DMS 273 (cell line): ENCODE measurements at regions not wholly inside any gene's neighbourhood (a gene's known extent, or its start where the extent isn't known, plus 50 kb on each side); places are given as distances from the start of the nearest gene placed in this dataset.

Experiments used
- DNase-seq: peaks from one replicate; lab custom pipeline; 2025; ENCODE audit not compliant: unreplicated experiment; lab: John Stamatoyannopoulos, UW

DNA sequence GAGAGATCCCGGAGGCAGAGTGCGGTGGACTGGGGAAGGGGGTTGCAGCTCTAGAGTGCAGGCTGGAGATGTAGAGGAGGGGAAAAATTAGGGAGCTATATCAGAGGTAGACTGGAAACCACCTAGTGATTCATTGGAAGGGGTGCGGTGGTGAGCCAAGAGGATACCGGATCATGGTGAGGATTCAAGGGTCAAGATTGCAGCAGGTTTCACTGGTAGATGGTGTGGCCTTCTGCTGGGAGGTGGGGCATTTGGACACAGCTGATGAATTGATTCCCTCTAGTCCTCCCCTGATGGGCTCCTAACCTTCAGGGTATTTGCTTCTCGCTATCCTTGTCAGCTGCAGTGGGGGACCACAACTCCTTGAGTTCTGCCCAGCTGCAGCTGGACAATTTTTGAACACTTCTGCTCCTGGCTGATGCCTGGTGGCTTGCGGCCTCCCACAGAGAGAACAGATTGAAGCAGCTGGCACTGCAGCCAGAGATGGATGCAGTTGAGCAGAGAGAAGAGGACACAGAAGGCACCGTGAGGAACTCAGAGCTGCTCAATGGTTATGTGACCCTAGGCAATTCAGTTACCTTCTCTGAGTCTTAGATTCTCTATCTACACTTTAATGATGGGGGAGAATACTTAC is 134.4 kb upstream of the ABCA1 start:
- DNase-seq: peak; percentile 89

GRCh38 chr9:105064248-105065097 is 136.5 kb upstream of the ABCA1 start:
- DNase-seq: peak; percentile 97

DNA sequence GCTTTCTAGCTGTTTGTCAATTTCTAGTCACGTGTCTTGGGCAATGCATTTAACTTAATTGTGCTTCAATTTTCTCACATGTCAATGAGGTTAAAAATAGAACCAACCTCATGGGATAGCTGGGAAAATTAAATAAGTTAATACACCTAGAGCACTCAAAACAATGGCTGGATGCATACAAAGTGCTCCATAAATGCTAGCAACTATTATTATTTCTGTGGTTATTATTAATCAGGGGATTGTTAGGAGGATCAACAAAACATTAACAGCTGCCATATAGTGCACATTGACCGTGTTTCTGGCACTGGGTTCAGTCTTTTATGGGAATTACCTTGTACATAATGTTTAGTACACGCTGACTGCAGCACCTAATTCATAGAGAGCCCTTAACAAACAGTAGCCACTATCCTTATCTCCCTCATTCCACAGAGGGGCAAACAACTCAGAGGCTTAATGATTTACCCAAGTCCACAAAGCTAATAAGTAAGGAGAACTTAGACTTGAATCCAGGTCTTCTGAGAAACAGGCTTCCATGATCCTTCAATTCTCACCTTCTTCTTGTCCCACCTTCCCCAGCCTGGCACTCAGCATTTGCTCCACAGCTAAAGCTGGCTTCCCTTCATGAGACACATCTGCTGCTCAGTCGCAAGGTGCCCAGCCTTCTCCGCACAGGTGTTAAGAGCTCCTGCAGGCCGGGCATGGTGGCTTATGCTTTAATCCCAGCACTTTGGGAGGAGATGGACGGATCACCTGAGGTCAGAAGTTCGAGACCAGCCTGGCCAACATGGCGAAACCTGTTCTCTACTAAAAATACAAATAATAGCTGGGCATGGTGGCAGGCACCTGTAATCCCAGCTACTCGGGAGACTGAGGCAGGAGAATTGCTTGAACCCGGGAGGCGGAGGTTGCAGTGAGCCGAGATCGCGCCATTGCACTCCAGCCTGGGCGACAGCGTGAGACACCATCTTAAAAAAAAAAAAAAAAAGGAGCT is 137.4 kb upstream of the ABCA1 start:
- peak; percentile 67 for DNase-seq

GRCh38 chr9:105066275-105066865 is 138.4 kb upstream of the ABCA1 start:
- DNase-seq: no peak

- DNase-seq: no peak
Measured at GRCh38 chr9:105067895-105068580, 140.1 kb upstream of the ABCA1 start.

DNA sequence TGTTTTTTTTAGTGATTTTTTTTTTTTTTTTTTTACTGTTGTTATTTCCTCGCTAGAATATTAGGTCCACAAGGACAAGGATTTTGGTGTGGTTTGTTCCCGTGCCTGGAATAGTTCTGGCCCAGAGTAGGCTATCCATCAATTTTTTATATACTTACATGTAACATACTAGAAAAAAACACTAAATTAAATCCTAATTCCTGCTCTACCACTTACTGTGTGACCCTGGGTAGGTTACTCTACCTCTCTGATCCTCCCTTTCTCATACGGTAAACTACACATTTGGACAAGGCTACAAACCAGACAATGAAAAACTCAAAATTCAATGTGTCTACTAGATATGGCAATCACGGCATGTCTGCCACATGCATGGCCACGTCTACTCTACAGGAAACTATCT is 141.3 kb upstream of the ABCA1 start:
- DNase-seq: no peak

DNA sequence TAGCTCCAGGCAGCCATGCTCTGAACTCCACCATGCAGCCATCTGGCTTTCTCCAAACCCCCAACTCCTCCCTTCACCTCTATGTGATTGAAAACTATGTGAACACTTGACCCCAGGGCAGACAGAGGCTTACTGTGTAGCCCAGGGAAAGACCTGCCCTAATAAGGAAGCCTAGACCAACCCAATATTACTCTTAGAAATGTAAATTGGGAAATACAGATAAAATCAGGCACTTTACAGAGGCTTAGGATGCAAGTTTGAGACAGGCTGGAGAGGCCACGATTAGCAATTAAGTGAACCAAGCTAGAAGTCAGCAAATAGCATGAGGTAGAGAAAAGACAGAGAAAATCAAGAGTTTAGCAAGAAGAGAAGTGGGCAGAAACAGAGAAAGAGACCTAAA is 141.7 kb upstream of the ABCA1 start:
- no peak for DNase-seq

GRCh38 chr9:105070176-105070575 is 142.2 kb upstream of the ABCA1 start:
- DNase-seq: no peak

GRCh38 chr9:105072476-105072875 is 144.5 kb upstream of the ABCA1 start:
- no peak for DNase-seq

DNA sequence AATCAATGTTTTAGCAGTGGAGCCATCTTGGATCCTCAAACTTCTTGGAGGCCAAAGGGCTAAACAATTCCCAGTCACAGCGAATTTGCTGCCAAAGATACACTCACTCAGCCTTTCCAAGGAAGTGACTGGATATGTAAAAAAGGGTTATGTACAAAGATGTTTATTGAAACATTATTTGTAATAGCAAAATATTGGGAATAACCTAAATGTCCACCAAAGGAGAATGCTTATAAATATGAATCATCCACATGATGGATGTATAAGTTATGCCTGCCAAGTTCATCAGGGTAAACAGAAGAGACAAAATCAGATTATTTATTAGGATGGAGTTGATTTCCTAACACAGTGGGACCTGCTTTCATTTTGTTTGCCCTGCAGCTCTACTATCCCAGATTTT is 145.2 kb upstream of the ABCA1 start:
- DNase-seq: no peak

- no peak for DNase-seq
Measured at GRCh38 chr9:105074491-105074890, 146.5 kb upstream of the ABCA1 start.

DNA sequence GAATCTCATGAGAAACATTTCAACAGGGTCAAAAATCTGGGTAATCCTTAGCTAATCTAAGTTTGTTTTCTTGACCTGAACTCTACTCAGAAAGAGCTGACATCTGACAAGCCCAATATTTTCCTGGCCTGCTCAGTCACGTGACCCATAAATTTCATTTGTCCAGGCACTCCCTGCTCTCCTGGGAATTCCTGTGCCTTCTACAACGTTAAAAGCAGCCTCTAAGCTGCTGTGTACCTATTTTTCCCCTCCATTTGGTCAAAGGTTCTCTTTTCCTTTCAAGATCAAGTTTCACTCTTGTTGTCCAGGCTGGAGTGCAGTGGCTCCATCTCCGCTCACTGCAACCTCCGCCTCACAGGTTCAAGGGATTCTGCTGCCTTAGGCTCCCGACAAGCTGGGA is 148.8 kb upstream of the ABCA1 start:
- no peak for DNase-seq

GRCh38 chr9:105079457-105079856 is 151.5 kb upstream of the ABCA1 start:
- no peak for DNase-seq

DNA sequence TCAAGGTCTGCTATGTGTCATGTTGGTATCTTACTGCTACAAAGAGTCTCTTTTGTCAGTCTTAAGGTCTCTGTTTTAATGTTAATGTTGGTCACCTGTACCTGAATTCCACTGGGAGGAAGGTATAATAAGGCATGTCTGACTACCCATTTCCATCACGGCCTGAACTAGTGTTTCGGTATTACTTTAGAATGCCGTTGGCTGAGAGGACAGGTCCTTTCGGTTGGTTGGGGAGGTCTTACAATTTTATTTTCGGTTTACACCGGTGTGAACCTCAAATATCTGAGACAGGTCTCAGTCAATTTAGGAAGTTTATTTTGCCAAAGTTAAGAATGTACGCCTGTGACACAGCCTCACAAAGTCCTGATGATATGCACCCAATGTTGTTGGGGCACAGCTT is 154.9 kb upstream of the ABCA1 start:
- no peak for DNase-seq

DNA sequence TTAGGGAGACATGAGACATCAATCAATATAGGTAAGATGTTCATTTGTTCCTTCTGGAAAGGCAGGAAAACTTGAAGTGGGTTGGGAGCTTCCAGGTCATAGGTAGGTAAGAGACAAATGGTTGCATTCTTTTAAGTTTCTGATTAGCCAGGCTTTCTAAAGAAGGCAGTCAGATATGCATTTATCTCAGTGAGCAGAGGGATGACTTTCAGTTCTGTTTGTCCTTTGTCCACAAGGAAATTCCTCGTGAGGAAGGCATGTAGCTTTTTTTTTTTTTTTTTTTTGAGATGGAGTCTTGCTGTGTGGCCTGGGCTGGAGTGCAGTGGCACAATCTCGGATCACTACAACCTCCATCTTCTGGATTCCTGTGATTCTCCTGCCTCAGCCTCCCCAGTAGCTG is 155.3 kb upstream of the ABCA1 start:
- no peak for DNase-seq

- no peak for DNase-seq
Measured at GRCh38 chr9:105087910-105088898, 156.2 kb upstream of the SLC44A1 start.

DNA sequence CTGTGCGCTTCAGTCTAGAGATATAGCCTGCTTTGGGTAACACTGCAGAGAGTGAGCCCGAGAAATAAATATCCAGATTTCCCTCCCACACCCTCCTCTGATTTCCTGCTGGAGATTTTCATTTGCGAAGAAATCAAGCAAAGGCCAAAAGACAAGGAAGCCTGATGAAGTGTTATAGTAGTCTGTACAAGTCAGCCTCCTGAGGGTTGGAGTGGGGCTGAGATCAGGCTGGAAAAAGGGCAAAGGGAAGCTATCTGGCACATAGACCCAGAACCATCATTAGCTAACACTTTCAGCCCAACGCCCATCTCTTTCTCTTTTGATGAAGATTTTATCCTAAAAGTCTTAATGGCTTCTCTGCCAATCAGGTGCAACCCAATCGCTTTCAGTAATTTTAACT is 154.6 kb upstream of the SLC44A1 start:
- DNase-seq: no peak

DNA sequence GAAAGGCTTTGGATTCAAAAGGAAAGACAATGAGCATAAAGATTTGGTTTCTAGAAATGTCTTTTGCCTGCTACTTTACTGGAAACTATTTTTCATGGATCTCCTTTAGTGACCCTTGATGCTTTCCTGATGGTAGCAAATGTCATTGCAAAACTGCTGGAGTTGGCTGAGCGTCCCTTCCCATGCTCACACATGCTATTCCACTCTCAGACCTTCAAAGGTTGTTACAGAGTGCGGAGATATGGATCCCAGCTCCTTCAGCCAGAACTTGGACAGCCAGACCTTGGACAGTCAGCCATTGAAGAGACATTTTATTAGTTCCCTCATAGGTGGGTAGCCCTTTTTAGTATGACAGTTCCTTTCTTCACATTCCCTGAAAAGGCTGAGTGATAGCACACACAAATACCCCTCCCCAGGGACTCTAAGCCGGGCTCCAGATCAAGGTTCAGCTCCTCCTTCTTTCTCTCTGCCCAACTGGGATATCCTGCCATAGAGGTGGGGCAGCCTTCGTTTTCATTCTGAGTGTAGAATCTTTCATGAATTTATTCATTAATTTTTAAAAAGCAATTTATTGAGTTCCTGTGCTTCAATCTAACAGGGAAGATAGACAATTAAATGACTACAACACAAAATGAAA is 153.3 kb upstream of the SLC44A1 start:
- DNase-seq: no peak

- DNase-seq: peak; percentile 17
Measured at GRCh38 chr9:105093685-105094084, 150.8 kb upstream of the SLC44A1 start.
